Activated gamma-delta T cell treated with anti-CD3 and anti-CD28 coated beads, Interleukin-2, amount 50 U/mL, for 16 hours (primary cell): ENCODE measurements at regions not wholly inside any gene's neighbourhood (a gene's known extent, or its start where the extent isn't known, plus 50 kb on each side); places are given as distances from the start of the nearest gene placed in this dataset.

Source experiments
- DNase-seq: peaks from one replicate; pipeline ENCODE4 v3.0.0-alpha.2; 2020; ENCODE audit warnings: low read depth

- no peak for DNase-seq
These were observed 111.7 kb downstream of the ZNF280B start for GRCh38 chr22:22396741-22397291.

DNA sequence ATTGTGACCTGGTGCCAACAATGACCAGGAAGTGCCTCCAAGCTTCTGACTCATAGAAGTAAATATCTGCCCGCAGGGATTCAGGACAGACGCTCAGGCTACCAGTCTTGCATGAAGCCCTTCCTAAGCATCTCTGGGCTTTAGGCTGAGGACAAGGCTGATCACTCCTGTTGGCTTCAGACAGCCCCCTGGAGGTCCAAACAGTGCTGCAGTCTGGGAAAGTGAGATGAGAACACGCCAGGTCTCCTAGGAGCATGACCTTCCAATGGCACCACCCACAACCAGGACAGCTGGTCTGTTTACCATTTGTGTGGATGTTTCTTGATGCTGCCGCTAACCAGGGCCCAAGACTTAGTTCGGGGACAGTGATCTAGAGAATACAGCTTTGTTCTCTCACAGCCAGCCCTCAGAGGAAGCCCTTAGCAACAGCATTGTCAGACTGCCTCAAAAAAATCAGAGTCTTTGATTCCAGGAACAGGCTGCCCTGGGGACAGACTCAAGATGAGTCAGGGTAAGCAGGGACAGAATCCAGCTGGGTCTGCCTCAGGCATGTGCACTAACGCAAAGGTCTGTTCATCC is 111.2 kb downstream of the ZNF280B start:
- DNase-seq, result no peak

GRCh38 chr22:22397875-22398524 is 110.5 kb downstream of the ZNF280B start:
- DNase-seq, result no peak

GRCh38 chr22:22398530-22399327 is 109.8 kb downstream of the ZNF280B start:
- DNase-seq, result no peak

DNA sequence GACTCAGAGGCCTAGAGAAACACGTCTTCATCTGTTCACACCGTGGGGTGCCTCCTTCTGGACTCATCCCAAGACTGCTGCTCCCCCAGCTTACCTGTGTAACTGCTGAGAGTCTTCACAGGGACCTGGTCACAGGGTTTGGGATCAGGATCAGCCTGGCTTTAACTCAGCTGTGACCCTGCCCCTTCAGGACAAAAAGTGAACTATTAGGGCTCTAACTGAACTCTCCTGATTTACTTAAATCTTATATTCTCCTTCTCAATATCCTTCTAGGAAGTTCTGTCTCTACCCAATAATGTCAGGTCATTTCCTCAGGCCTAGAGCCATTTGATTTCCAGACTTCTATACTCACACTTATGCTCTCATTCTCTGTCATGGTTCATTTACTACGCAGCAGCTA is 108.4 kb downstream of the ZNF280B start:
- no peak for DNase-seq

GRCh38 chr22:22400964-22401363 is 107.6 kb downstream of the ZNF280B start:
- no peak for DNase-seq

DNA sequence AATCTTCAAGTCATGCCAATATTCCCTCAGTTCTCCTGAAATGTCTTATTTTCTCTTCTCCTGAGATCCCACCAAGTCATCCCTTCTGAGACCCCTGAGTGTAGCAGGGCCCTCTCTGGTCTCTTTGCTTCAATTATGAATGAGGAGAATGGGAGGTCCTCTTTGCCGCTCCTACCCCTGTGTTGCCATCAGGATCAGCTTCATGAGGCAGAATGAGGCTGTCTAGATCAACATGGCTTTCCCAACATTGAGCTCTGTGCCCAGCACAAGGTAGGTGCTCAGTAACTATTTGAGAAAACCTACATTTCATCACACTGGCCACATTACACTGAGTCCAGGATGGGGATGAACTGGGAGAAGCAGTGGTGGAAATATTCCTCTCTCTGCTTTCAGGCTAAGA is 107.2 kb downstream of the ZNF280B start:
- DNase-seq, result no peak

- DNase-seq, result no peak
These were observed 105.2 kb downstream of the ZNF280B start for GRCh38 chr22:22403306-22403705.

- no peak for DNase-seq
These were observed 104.8 kb downstream of the ZNF280B start for GRCh38 chr22:22403771-22404170.

DNA sequence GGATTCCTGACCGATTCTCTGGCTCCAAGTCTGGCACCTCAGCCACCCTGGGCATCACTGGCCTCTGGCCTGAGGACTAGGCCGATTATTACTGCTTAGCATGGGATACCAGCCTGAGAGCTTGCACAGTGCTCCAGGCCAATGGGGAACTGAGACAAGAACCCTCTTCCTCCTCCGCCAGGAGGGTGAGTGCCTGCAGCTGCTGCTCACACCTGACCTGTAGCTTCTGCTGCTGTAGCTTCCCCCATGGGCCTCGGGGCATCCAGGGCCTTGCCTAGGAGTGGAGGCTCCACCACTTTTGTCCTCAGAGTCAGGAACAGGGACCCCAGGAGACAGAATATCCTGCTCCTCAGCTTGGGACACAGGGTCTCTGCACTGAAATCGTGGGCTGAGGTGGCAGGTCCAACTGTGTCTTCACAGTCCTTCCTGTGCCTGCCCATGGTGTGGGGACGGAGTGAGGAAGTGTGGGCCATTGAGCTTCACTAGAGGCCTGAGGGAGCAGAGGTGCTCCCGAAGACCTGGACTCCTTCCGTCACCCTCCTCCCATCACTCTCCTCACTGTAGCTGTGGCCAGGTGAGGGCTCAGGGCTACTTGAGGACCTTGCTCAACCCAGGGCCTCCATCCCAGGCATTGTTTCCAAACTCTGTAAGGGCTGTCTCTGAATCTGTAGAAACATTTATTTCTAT is 103.8 kb downstream of the ZNF280B start:
- DNase-seq, result no peak

GRCh38 chr22:22406445-22407027 is 102.0 kb downstream of the ZNF280B start:
- no peak for DNase-seq

GRCh38 chr22:22407061-22407460 is 101.5 kb downstream of the ZNF280B start:
- no peak for DNase-seq

- no peak for DNase-seq
These were observed 100.3 kb downstream of the ZNF280B start for GRCh38 chr22:22408269-22408668.

- no peak for DNase-seq
These were observed 99.5 kb downstream of the ZNF280B start for GRCh38 chr22:22408731-22409696.

DNA sequence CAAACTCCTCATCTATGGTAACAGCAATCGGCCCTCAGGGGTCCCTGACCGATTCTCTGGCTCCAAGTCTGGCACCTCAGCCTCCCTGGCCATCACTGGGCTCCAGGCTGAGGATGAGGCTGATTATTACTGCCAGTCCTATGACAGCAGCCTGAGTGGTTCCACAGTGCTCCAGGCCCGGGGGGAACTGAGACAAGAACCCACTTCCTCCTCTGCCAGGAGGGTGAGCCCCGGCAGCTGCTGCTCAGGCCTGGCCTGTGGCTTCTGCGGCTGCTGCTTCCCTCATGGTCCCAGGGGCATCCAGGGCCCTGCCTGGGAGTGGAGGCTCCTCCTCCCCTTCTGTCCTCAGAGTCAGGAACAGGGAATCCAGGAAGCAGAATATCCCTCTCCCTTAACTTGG is 98.4 kb downstream of the ZNF280B start:
- no peak for DNase-seq

DNA sequence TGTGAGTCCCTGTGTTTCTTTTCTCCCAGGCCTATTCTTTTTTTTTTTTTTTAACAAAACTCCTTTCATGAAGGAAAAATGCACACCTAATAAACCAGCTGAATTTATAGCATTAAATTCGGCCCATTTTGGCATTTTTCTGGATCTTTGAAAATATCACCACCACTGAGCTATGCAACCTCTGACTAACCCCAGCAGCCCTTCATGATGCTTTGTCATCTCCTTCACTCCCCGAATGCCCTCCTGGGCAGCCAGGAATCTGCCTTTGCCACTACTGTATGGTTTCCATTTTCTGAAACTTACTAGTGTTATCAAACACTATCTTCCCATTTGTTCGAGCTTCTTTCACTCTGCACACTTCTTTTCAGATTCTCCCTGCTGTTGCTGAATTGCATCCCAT is 97.9 kb downstream of the ZNF280B start:
- no peak for DNase-seq

DNA sequence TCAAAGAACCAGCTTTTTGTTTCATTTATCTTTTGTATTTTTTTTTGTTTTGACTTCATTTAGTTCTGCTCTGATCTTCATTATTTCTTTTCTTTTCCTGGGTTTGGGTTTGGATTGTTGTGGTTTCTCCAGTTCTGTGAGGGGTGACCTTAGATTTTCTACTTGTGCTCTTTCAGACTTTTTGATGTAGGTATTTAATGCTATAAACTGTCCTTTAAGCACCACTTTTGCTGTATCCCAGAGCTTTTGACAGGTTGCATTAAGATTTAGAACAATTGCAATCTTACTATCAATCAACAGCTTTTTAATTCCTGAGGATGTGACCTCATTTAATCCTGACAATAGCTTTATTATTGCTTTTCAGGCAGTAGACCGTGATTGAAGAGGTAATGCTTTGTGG is 94.3 kb downstream of the ZNF280B start:
- DNase-seq, result no peak

DNA sequence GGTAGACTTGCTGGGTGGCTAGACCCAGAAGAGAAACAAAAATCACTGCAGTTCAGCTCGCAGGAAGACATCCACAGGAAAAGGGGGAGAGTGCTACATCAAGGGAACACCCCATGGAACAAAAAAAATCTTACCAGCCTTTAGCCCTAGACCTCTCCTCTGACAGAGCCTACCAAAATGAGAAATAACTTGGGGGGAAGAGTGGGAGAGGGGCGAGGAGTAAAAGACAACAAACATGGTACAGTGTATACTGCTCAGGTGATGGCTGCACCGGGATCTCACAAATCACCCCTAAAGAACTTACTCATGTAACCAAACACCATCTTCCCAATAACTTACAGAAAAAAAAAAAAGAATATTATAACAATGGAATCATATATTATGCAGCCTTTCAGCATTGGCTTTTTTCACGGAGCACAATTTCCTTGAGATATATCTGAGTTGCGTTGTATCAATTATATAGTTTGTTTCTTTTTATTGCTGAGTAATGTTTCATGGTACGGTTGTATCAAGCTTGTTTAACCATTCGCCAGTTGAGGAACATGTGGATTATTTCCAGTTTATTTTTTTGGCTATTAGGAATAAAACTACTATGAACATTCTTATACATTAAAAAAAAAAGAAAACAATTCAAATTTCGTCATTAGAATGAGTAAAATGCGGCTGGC is 90.9 kb downstream of the ZNF280B start:
- DNase-seq, result no peak

- DNase-seq, result no peak
These were observed 90.4 kb downstream of the ZNF280B start for GRCh38 chr22:22418163-22418549.

DNA sequence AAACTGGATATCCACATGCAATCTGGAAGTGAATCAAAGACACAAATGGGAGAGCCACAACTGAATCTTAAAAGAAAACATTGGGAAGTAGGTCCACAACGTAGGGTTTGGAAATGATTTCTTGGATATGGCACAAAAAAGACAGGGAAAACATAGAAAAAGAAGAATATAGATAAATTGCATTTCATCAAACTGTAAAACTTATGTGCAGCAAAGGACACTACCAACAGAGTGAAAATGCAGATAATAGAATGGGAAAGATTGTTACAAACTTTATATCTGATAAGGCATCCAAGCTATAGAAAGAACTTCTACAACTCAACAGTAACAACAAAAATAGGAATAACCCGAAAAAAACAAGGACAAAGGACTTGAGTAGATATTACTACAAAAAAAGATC is 89.6 kb downstream of the ZNF280B start:
- DNase-seq, result no peak
